Pancreas (tissue), 10 donors: ENCODE measurements at regions not wholly inside any gene's neighbourhood (a gene's known extent, or its start where the extent isn't known, plus 50 kb on each side); places are given as distances from the start of the nearest gene placed in this dataset.

Source experiments
- ATAC-seq, 4 donors: fragments of 200-7000 bp; cut with Tn5 transposase; one replicate each; pipeline versions ENCODE4 v1.8.0 to v1.9.1; 2020; ENCODE audit warnings: mild to moderate bottlenecking in 4 of 4, moderate library complexity in 4 of 4
- DNase-seq, 6 donors: peaks; one replicate each; pipeline ENCODE4 v3.0.0-alpha.2; 2020
- FAIRE-seq: peaks from 2 replicates; lab custom pipeline; 2012; peaks lifted over from hg19 to GRCh38; lab: Jason Lieb, UNC
- H3K27ac ChIP-seq, 4 donors: fragments of 200-600 bp; sonication (generic); 1 replicate in 3 of 4; 2 replicates in 1 of 4; pipeline versions ENCODE4 v1.5.0 to v1.8.0; 2020
- H3K27me3 ChIP-seq, 4 donors: fragments of 200-600 bp; one replicate each; pipeline ENCODE4 v1.8.0; 2021
- H3K36me3 ChIP-seq, 3 donors: fragments of 200-600 bp; sonication (generic) in 1 of 3; one replicate each; pipeline versions ENCODE4 v1.5.0 to v1.8.0; 2020 to 2021
- H3K4me1 ChIP-seq, 3 donors: fragments of 200-600 bp; one replicate each; pipeline ENCODE4 v1.8.0; 2021
- H3K4me3 ChIP-seq, 4 donors: fragments of 200-600 bp; sonication (generic) in 2 of 4; one replicate each; pipeline versions ENCODE4 v1.5.0 to v1.8.0; 2020 to 2021
- H3K9me3 ChIP-seq, 4 donors: fragments of 200-600 bp; one replicate each; pipeline ENCODE4 v1.8.0; 2021
- CTCF ChIP-seq, 4 donors: fragments of 200-600 bp; sonication (generic) in 3 of 4; IDR thresholded peaks; one replicate each; pipeline versions ENCODE4 v1.5.0 to v1.8.0; 2021; ENCODE audit warnings: antibody characterized with exemption in 4 of 4
- WGBS, 2 donors: extraction: QIAGEN DNeasy Blood & Tissue Kit; methylation state at CpG; one replicate each; pipeline ENCODE4 v1.1.7; 2013; 5-methylcytosine and 5-hydroxymethylcytosine counted together
- intact Hi-C, 3 donors: fragments of 100-400 bp; cut with DNase I; formaldehyde crosslinking; loops; one replicate each; pipeline versions ENCODE4 v1.11.1 to v1.14.2; 2022
- donor health status: healthy with polysubstance abuse.
- donor health status: DM: no; HTN: no; CAD: no; lungs with moderate emphysema.
- donor health status: DM: no; HTN: no; CAD: no.
- donor health status: control.
- donor health status: control.
- donor health status: Bipolar disorder and iron deficiency.
- donor health status: DM: yes; HTN: yes; CAD: no.
- donor health status: DM: no; HTN: no; CAD: no.
- donor health status: DM: no; HTN: no; CAD: no.
- donor health status: DM: yes; HTN: yes; CAD: no.

- FAIRE-seq, result no peak
Measured at GRCh38 chr3:193754719-193755118, 161.7 kb downstream of the OPA1 start.

GRCh38 chr3:193756536-193756935 is 163.5 kb downstream of the OPA1 start:
- Histone ChIP-seq H3K9me3 (no peaks in the 10 kb centered on the region), H3K36me3 (no peaks in the 10 kb centered on the region), H3K4me1 (no peaks in the 10 kb centered on the region), H3K4me3 (no peak overlapping the region), H3K27me3 (no peaks in the 10 kb centered on the region), H3K27ac (no peak overlapping the region)
- no peak for FAIRE-seq
- ATAC-seq, result no peak
- intact Hi-C loops, result no loop called here
- no peak for TF ChIP-seq CTCF (IDR thresholded peaks at IDR 0.05)
- WGBS, 2 donors, result 93 to 95% methylated on average over 1 of the region's 1 CpG
- DNase-seq, result no peak

More at GRCh38 chr3:193754719-193755118, 161.7 kb downstream of the OPA1 start:
- Histone ChIP-seq H3K4me1 (no peaks in the 10 kb centered on the region), H3K9me3 (no peaks in the 10 kb centered on the region), H3K36me3 (no peaks in the 10 kb centered on the region), H3K27me3 (no peaks in the 10 kb centered on the region), H3K27ac (no peak overlapping the region), H3K4me3 (no peak overlapping the region)
- no peak for ATAC-seq
- intact Hi-C loops, result no loop called here
- no peak for TF ChIP-seq CTCF (IDR thresholded peaks at IDR 0.05)
- DNase-seq, result no peak

GRCh38 chr3:193757457-193757856 is 164.4 kb downstream of the OPA1 start:
- DNase-seq (no peak), ATAC-seq (no peak), FAIRE-seq (no peak)
- intact Hi-C loops, result no loop called here
- Histone ChIP-seq H3K4me1 (no peaks in the 10 kb centered on the region), H3K4me3 (no peak overlapping the region), H3K27ac (no peak overlapping the region), H3K36me3 (no peaks in the 10 kb centered on the region), H3K27me3 (no peaks in the 10 kb centered on the region), H3K9me3 (no peaks in the 10 kb centered on the region)
- 83 to 85% methylated on average over 2 of the region's 2 CpGs for WGBS, 2 donors
- no peak for TF ChIP-seq CTCF (IDR thresholded peaks at IDR 0.05)

GRCh38 chr3:193761969-193762368 is 169.0 kb downstream of the OPA1 start:
- no peak overlapping the region for H3K4me3 ChIP-seq
- no peaks in the 10 kb centered on the region for H3K27me3 ChIP-seq
- H3K27ac ChIP-seq, result no peak overlapping the region
- no peaks in the 10 kb centered on the region for H3K9me3 ChIP-seq
- no peak for ATAC-seq
- DNase-seq, result no peak
- H3K36me3 ChIP-seq, result no peaks in the 10 kb centered on the region
- TF ChIP-seq CTCF (IDR thresholded peaks at IDR 0.05), result no peak
- intact Hi-C loops, result no loop called here
- WGBS, 2 donors, result 81% methylated on average over 5 of the region's 5 CpGs
- FAIRE-seq, result no peak
- H3K4me1 ChIP-seq, result no peaks in the 10 kb centered on the region

GRCh38 chr3:193762657-193763056 is 169.6 kb downstream of the OPA1 start:
- no peak for DNase-seq
- Histone ChIP-seq H3K4me1 (no peaks in the 10 kb centered on the region), H3K36me3 (no peaks in the 10 kb centered on the region), H3K27ac (no peak overlapping the region), H3K4me3 (no peak overlapping the region), H3K9me3 (no peaks in the 10 kb centered on the region), H3K27me3 (no peaks in the 10 kb centered on the region)
- TF ChIP-seq CTCF (IDR thresholded peaks at IDR 0.05), result no peak
- 88 to 94% methylated on average over 1 of the region's 1 CpG for WGBS, 2 donors
- intact Hi-C loops, result no loop called here
- no peak for ATAC-seq
- FAIRE-seq, result no peak
